ENCODE measurements at regions not wholly inside any gene's neighbourhood (a gene's known extent, or its start where the extent isn't known, plus 50 kb on each side); places are given as distances from the start of the nearest gene placed in this dataset.

DNA sequence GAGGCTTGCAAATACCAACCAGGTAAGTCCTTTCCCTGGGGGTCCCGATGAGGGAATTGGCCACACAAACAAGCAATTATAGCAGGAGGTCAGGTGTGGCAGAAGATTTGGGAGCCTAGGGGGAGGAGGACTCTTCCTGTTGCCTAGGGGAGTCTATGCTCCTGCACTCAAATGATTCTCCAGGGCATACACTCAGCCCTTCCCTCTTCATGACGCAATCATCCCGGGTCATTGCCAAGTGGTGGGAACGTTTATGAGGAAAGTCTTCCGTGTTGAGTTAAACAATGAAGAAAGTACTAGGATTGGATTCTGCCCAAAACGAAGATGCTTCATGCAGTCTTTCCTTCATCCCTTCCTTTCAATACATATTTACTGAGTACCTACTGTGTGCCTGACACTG is 186.5 kb upstream of the TSHZ2 start:
- no peak for DNase-seq (ENCODE audit: extremely low read depth in 1 of 2, low read depth in 1 of 2)

DNA sequence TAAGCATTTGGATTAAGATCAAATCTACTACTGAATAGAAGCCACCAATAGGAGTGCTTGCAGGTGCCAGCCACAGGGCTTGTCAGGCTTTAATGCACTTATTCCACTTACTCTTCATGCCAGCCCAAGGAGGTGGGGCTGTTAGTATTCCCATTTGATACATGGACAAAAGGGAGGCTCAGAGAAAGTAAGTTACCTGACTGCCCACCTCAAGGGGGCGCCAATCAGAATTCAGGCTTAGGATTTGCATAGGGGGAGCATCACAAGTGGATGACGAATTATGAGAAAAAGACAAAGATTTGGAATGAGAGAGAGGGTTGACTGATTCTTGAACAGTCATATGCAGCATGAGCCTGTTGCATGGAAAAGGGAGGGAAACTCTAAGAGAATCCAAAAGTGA is 188.4 kb upstream of the TSHZ2 start:
- DNase-seq (ENCODE audit: extremely low read depth in 1 of 2, low read depth in 1 of 2): peak in 1 of 2 donors; percentile 11

DNA sequence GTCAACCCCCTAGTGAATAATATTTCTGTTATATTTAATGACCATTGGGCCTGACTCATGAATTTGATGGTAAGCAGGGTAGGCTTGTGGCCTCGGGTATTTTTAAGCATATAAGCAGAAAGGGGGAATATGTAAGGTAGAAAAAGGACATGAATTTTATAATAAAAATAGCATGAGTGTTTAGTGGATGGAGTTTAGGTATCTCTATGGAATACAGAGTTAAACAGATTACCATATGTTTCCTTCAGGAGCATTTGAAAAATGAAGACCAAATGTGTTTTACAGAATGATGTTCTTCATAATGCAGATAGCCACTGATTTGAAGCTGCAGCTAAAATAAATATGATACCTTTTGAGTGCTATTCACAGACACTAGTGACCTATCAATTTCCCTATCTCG is 191.7 kb upstream of the TSHZ2 start:
- no peak for DNase-seq (ENCODE audit: extremely low read depth in 1 of 2, low read depth in 1 of 2)

DNA sequence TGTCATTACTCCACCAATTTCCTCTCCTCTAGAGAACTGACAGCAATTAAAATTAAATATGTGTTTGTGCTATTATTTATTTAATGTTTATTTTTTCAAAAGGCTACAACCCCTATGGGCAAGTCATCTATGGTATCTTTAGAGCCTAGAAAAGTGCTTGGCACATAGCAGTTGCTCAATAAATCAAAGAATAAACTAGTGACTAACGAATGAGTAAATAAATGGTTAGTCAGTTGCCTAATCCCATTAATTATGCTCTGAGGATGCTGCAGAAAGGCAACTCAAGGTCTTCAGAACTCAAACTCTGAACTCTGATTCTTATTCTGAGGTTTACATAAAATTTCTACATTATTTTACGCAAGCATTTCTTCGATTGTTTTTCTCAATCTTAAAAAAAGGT is 193.0 kb upstream of the TSHZ2 start:
- DNase-seq (ENCODE audit: extremely low read depth in 1 of 2, low read depth in 1 of 2): no peak

DNA sequence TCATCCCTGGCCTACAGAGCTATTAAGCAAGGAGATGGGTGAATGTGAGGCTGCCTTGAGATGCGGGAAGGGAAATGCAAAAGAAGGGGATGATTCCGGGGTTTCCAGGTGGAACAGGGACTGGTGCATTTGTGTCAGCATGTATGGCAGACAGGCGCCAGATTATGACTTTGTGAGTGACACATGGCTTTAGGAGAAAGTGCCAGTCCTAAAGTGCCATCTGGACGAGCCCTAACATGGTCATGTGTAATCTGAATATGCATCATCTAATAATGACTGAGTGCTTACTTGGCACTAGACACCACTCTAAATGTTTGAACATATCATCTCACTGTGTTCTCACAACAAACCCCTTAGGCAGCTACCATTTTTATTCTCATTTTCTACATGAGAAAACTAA is 195.0 kb upstream of the TSHZ2 start:
- no peak for DNase-seq (ENCODE audit: extremely low read depth in 1 of 2, low read depth in 1 of 2)

DNA sequence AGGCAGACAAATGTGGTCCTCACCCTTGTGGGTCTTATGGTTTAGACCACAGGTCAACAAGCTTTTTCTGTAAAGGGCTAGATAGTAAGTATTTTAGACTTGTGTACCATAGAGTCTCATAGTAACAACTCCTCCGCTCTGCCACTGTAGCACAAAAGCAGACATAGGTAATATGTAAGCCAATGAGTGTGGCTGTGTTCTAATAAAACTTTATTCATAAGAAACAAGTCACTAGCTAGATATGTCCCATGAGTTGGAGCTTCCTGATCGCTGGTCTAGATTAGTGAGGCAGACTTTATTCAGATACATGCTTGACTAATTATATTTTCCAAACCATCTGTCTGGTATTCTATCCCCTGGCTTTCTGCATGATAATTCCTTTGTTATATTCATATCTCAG is 196.4 kb upstream of the TSHZ2 start:
- no peak for DNase-seq (ENCODE audit: extremely low read depth in 1 of 2, low read depth in 1 of 2)

DNA sequence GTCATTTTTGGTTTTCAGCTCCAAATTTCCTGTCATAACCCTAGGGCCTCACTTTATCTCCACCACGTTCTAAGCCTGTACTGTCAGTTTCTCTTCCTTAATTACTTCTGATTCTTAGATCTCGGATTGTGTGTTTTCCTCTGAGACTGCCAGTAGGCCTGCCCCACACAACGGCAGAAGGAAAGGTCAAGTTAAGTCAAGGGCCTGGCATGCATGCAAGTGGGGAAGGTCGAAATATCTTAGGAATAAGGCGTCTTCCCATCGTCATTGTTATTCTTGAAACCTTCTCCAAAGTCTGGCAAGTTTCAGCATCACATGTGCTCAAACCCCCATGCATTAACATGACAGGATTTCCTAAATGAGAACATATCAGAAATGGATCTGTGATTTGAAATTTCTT is 203.5 kb upstream of the TSHZ2 start:
- no peak for DNase-seq (ENCODE audit: extremely low read depth in 1 of 2, low read depth in 1 of 2)

DNA sequence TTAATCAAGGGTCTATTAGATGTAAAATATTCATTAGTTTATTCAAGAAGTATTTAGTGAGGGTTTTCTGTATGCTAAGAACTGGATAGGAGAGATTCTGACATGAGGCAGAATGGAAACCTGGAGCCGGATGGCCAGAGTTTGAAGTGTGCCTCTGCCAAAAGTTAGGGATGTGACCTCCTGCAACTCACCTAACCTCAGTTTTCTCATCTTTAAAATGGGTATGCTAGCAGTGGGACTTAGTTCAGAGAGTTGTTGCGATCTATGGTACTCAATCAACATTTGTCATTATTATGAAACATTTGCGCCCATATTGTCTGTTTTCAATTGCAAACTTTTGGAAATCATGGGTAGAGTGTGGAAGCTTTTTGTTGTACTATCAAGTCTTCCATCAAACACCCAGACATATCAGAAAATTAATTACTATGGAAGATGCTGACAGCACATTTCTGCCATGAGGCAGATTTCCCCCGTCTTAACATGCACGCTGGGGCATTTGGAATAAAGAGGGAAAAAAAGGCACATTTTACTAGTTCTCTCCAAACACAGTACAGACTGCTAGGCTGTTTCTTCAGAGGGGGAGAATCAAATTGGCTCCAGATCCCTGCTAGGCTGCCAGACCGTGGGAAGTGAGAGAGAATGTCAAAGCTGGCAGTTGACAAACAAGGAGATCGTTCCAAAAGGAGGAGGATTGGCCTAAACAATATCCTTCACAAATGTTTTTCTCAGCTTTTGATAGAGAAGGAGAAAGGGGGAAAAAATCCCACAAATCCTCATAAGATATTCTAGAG is 205.3 kb upstream of the TSHZ2 start:
- DNase-seq (ENCODE audit: extremely low read depth in 1 of 2, low read depth in 1 of 2): no peak

DNA sequence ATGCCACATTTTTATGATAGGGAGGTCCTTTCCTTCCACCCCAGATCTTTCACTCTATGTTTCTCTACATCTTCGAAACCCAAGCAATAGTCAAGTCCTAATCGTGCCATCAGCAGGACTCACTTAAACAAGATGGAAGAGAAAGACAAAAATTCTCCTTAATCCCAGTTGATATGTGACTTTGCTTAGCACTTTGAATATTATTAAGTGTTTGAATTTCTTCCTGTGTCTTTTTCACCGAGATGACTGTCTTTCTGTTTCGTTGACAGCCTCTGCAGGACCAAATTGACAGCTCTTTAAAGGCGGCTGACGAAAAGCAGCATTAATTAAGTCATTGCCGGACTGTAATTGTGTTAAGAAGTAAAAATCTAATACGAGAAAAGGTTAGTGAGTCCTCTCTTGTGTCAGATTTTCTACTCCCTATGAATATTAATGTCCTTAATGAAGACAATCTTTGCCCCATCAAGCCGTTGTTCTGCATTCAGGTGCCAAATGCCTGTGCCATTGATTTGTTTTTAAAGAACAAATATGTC is 208.8 kb upstream of the TSHZ2 start:
- DNase-seq (ENCODE audit: extremely low read depth in 1 of 2, low read depth in 1 of 2): no peak

DNA sequence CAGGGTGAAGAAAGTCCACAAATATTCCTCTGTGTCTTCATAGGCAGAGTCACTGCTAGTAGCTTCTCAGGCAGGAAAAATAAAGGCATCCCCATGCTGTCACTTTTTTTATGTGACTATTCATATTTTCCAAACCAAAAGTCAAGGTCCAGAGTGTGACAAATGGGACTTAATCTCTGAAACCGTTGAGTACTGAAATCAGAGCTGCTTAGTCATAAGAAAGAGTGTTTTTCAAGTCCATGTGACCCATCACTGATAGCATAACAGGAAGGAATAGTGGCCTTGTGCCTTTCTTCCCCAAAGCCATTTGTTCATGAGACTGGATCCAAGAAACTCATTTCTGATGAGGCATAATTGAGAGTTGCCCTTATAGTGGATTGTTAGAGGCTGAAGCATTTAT is 210.3 kb upstream of the TSHZ2 start:
- no peak for DNase-seq (ENCODE audit: extremely low read depth in 1 of 2, low read depth in 1 of 2)

DNA sequence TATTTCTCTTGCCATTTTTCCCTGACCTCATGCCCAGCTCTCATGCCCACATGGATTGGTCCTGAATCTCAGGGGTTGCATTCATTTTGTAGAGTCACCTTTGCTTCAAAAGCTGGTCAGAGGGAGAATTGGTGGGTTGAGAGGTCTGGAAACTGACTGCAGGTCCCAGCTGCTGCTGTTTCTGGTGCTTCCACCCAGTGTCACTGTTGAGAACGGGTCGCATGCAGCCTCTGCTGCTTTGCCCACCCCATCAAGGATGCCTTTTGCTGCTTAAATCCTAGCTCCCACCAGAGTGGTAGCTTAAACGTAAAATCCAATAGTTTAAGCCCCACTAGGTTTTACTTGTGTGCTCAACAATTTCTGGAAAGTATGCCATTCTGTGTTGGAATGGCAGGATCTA is 211.4 kb upstream of the TSHZ2 start:
- no peak for DNase-seq (ENCODE audit: extremely low read depth in 1 of 2, low read depth in 1 of 2)

DNA sequence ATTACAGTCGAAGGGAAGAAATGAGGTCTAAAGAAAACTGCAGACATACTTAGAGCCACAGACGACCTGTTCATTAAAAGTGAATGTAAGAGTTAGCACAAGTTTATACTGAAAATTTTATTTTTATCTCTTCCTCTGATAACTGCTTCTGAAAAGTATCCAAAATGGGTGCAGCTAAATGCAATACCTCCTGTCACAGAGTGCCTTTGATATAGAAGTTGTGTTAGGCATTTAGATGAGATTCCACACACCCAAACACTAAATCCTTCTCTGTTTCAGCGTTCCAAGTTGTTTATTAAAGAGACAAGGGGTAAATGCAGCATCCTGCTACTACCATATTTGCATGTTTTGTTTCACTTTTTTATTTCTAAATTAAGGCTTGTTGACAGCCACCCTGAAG is 214.7 kb upstream of the TSHZ2 start:
- DNase-seq (ENCODE audit: extremely low read depth in 1 of 2, low read depth in 1 of 2): no peak

DNA sequence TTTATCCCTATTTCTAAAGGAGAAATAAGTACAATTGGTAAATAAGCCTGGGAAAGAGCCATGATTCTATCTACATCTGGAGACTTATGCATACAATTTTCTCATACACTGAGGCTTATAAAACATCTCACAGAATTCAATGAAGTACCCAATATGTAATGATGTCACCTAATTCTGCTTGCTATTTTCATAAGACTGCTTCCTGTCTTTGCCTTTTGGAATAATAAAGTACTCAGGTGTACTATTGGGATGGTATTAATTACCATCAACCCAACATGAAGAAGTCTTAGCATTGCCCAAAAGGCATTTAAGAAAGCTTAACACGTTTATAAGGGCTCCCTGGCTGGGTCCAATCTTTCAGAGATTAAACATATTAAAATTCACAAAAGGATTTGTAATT is 216.4 kb upstream of the TSHZ2 start:
- DNase-seq (ENCODE audit: extremely low read depth in 1 of 2, low read depth in 1 of 2): no peak

DNA sequence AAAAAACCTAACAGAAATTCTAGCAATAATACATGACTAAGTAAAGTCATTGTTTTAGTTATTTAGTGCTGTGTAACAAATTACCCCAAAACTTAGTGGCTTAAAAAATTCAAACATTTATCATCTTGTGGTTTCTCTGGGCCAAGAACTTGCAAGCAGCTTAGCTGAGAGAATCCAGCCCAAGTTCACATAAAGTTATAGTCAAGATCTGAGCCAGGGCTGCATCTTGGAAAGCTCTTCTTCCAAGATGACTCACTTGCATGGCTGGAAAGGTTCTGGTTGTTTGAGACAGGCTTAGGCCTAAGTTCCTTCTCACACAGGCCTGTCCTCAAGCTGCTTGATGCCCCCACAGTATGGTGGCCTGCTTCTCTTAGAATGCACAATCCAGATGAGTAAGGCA is 217.8 kb upstream of the TSHZ2 start:
- no peak for DNase-seq (ENCODE audit: extremely low read depth in 1 of 2, low read depth in 1 of 2)

DNA sequence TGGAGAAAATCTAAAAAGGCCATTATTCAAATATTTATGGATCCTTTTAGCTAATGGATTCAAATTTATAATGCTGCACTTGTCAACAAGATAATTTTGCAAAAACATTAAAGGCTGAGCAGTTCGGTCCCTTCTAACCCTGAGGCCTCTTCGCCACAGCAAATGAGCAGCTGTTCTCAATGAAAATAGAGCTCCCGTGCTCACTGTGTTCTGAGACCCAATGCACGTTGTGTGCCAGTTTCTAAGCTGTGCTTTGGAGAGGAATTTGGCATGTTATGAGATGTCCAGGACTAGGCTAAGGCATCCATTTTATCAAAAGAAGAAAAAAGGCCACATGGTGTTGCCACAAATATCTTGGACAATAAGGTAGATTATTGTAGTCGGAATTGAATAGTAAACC is 220.1 kb upstream of the TSHZ2 start:
- no peak for DNase-seq (ENCODE audit: extremely low read depth in 1 of 2, low read depth in 1 of 2)

DNA sequence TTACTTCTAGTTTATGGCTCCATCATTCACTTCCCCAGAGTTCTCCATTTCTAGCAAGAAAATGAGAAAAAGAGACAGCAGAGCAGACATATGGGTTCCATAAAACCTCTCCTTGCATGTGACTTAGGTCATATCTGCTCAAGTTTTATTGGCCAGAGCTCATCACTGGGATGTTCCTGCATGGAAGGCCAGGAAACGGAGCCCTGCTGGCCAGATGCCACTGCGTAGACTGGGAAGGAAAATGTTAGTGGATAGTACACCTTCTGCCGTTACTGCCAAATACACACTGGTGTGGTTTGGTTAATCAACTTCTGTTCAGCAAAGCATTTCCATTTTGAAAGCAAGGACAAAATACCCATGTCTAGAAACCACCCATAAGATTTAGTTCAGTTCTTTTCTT is 220.6 kb upstream of the TSHZ2 start:
- no peak for DNase-seq (ENCODE audit: extremely low read depth in 1 of 2, low read depth in 1 of 2)

DNA sequence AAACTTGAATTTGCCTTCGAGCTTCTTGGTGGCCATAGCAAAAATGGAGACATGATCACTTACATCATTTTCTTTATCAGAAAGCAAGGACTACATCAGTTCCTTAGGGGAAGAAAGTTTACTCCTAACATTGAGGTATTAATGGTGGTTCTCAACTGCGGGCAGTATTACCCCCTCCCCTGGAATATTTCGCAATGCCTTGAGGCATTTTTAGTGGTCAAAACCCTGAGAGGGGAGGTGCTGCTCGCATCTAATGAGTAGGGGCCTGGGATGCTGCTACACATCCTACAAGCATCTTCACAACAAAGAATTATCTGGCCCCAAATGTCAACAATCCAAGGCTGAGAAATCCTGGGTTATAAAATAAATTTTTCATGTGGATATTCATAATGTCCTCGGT is 222.2 kb upstream of the TSHZ2 start:
- DNase-seq (ENCODE audit: extremely low read depth in 1 of 2, low read depth in 1 of 2): no peak

DNA sequence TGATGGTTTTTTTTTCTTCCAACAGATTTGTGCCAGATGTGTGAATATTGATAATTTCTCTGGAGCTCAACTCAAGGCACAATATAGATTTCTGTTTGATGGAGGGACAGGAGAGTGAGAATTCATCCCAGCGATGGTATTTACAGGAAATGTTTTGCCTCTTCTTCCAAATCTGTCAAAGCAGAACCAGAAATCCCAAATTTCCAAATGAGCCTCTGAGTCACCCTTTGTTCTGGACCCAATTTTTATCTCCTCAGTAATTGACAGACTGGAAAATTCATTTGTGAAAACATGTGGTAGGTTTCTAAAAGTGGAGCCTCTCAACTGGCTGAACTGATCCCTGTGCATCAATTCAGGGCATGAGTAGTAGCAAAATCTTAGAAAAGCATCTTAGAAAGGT is 223.2 kb upstream of the TSHZ2 start:
- DNase-seq (ENCODE audit: extremely low read depth in 1 of 2, low read depth in 1 of 2): no peak

DNA sequence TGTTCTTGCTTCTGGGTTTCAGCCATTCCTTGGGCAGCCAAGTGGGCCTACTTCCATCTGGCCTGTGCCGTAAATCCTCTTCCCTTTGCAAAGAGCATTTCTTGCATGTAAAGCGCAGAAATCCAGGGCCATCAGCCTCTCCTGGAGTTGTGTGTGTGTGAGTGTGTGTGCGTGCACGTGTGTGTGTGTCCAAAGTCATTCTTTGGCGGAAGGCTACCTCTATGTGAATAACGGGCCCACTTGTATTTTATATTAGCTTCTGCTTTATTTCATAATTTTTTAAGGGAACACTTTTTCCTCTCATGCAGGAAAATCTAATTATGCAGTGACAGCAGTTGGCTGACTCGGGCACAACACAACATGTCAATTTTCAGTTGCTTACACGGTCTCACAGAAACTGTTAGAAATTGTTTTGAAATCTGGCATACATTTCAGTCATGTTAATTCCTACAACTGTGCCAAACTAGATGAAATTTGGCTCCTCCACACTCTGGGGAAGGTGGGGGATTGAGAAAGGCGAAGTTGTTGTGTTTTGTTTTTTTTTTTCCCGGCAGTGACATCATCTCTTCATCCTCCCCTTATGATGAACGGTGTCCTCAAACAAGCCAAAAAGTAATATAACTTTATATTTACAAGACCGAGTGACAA is 223.7 kb upstream of the TSHZ2 start:
- no peak for DNase-seq (ENCODE audit: extremely low read depth in 1 of 2, low read depth in 1 of 2)

DNA sequence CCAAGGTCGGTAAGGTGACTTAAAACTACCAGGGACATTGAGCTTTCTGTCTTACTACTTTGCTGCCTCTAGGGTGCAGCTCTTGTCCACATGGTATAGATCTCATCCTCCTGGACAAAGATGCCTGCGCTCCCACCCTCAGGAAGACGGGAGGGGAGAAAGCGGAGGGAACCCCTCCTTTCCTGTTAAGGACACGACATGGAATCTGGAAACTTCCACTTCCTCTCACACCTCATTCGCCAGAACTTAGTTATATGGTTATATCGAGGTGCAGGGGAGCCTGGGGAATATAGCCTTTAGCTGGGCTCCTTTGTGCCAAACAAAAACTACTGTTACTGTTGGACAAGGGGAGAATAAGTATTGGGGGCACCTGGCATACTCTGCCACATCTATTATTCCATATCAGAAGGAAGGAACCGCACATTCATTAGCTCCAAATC is 224.3 kb upstream of the TSHZ2 start:
- no peak for DNase-seq (ENCODE audit: extremely low read depth in 1 of 2, low read depth in 1 of 2)

DNA sequence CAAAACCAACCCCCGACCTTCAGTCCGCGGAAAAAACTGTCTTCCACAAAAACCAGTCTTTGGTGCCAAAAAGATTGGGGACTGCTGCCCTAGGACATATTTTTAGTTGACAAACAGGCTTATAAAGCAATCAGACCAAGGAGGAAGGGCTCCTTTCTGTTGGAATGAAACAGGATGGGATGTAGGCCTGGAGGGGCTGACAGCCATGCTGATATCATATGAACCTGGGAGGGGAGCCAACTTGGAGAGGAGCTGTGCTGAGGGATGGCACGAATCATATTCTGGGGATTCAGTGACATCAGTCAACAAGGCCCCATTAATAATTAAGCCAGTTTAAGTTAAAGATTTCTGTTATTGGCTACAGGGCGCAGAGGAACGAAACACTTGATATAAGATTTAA is 225.4 kb upstream of the TSHZ2 start:
- DNase-seq (ENCODE audit: extremely low read depth in 1 of 2, low read depth in 1 of 2): no peak

DNA sequence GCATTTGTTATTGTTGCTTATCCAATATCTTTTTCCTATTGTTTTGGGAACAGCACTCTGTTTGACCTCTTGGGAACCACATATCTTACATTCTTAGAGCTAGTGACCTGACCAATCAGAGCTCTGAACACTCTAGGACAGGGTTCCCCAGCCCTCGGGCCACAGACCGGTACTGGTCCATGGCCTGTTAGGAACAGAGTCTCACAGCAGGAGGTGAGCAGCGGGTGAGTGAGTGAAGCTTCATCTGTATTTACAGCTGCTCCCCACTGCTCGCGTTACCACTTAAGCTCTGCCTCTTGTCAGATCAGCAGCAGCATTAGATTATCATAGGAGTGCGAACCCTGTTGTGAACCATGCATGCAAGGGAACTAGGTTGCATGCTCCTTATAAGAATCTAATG is 226.0 kb upstream of the TSHZ2 start:
- no peak for DNase-seq (ENCODE audit: extremely low read depth in 1 of 2, low read depth in 1 of 2)

DNA sequence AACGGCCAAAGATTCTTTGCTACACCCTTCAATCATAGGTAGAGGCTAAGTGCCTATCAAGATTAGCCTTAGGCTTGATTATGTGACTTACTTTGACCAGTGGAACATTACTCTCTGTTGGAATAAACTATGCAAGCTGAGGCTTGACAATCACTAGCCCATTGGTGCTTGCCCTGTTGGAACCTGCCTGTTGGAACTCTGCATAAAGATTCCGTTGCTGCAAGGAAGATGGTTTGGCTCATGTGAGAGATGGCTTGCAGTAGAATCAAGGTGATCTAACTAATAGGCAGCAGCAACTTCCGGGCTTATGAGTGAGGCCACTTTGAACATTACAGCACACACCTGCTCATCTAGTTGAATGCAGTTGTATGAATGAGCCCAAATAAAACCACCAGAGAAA is 227.7 kb upstream of the TSHZ2 start:
- DNase-seq (ENCODE audit: extremely low read depth in 1 of 2, low read depth in 1 of 2): no peak
